HCT116 (cell line): ENCODE measurements at regions not wholly inside any gene's neighbourhood (a gene's known extent, or its start where the extent isn't known, plus 50 kb on each side); places are given as distances from the start of the nearest gene placed in this dataset.
"Not testable (repeated sequence)": the region's sequence is repeated elsewhere in the genome, so short reads cannot be mapped to it uniquely, and the experiment has no call there.

Source experiments
- ATAC-seq: fragments of 200-7000 bp; cut with Tn5 transposase; 2 replicates; pipeline ENCODE4 v1.9.1; 2020; ENCODE audit warnings: mild to moderate bottlenecking, moderate library complexity
- BruUV-seq: library from RNA; stranded (reverse); fragments of 400-500 nt; replicated peaks from 2 replicates; lab custom pipeline; 2021; lab: Mats Ljungman, UMichigan
- CTCF ChIA-PET: fragments of 300-600 bp; sonication (Branson Sonifier 250); formaldehyde crosslinking; loops from one replicate; lab custom pipeline; 2021; ENCODE audit warnings: antibody characterized with exemption; lab: Charles Lee
- POLR2A ChIA-PET: fragments of 300-600, 350-600 bp; sonication (Branson Sonifier 250); formaldehyde crosslinking; loops from one replicate; lab custom pipeline; 2021; ENCODE audit warnings: antibody characterized with exemption; lab: Charles Lee
- RAD21 ChIA-PET, 2 experiments: fragments of 300-600 bp; sonication (Branson Sonifier 250); formaldehyde crosslinking; loops; one replicate each; lab custom pipeline; 2023; ENCODE audit warnings: low total read pairs in 2 of 2; ENCODE audit not compliant: uncharacterized antibody in 2 of 2, unreplicated experiment in 2 of 2, low non-redundant PET in 1 of 2; lab: Charles Lee
- DNase-seq: peaks from one replicate; pipeline ENCODE4 v3.0.0-alpha.2; 2010; ENCODE audit warnings: low read depth, low spot score
- H2AFZ ChIP-seq: fragments of 200-600 bp; shearing (Covaris generic), sonication (generic); 2 replicates; pipeline ENCODE4 v1.6.1; 2017; ENCODE audit warnings: low read depth, mixed run types, mixed read lengths, antibody characterized with exemption, low read length; ENCODE audit not compliant: poor library complexity, severe bottlenecking
- H3K27ac ChIP-seq: 2 replicates; pipeline ENCODE4 v1.5.1; 2012; ENCODE audit warnings: low read depth, low read length
- H3K27me3 ChIP-seq: fragments of 200-600 bp; sonication (generic); 2 replicates; pipeline ENCODE4 v1.6.1; 2016; ENCODE audit warnings: mixed run types, low read length, mixed read lengths; ENCODE audit not compliant: insufficient read depth
- H3K36me3 ChIP-seq, 2 experiments: fragments of 200-500 bp in 1 of 2; fragments of 200-600 bp in 1 of 2; sonication (Bioruptor generic) in 1 of 2; sonication (generic) in 1 of 2; 2 replicates each; pipeline versions ENCODE4 v1.5.1 to v1.6.1; 2014 to 2016; ENCODE audit warnings: low read length in 2 of 2, inconsistent platforms in 1 of 2, mixed read lengths in 1 of 2, mixed run types in 1 of 2; ENCODE audit not compliant: insufficient read depth in 2 of 2, control insufficient read depth in 1 of 2
- H3K4me1 ChIP-seq, 2 experiments: fragments of 200-600 bp in 1 of 2; sonication (generic) in 1 of 2; 2 replicates each; pipeline versions ENCODE4 v1.5.1 to v1.6.1; 2012 to 2017; ENCODE audit warnings: low read length in 2 of 2, inconsistent platforms in 1 of 2, mild to moderate bottlenecking in 1 of 2, mixed read lengths in 1 of 2, mixed run types in 1 of 2, moderate library complexity in 1 of 2; ENCODE audit not compliant: insufficient read depth in 2 of 2, control insufficient read depth in 1 of 2
- H3K4me2 ChIP-seq: fragments of 200-600 bp; sonication (generic); 2 replicates; pipeline ENCODE4 v1.6.1; 2017; ENCODE audit warnings: mixed run types, low read length, mixed read lengths
- H3K4me3 ChIP-seq, 2 experiments: fragments of 200-600 bp in 1 of 2; sonication (generic) in 1 of 2; replicated peaks in 1 of 2; 2 replicates each; pipeline ENCODE4 v1.5.1; 2011 to 2016; ENCODE audit warnings: low read length in 2 of 2, control low read depth in 1 of 2, low read depth in 1 of 2, mild to moderate bottlenecking in 1 of 2, mixed read lengths in 1 of 2, mixed run types in 1 of 2
- H3K79me2 ChIP-seq: fragments of 200-600 bp; sonication (generic); 2 replicates; pipeline ENCODE4 v1.6.1; 2017; ENCODE audit warnings: mild to moderate bottlenecking, mixed run types, low read length, moderate library complexity, mixed read lengths; ENCODE audit not compliant: insufficient read depth
- H3K9ac ChIP-seq: fragments of 200-600 bp; sonication (generic); 2 replicates; pipeline ENCODE4 v1.6.1; 2016; ENCODE audit warnings: low read length, mixed read lengths
- H3K9me2 ChIP-seq: fragments of 200-600 bp; sonication (generic), shearing (Covaris generic); 2 replicates; pipeline ENCODE4 v1.6.1; 2017; ENCODE audit warnings: mixed run types, mild to moderate bottlenecking, moderate library complexity; ENCODE audit not compliant: insufficient read depth
- H3K9me3 ChIP-seq, 2 experiments: fragments of 200-500 bp in 1 of 2; fragments of 200-600 bp in 1 of 2; sonication (Bioruptor generic) in 1 of 2; sonication (generic) in 1 of 2; 2 replicates each; pipeline ENCODE4 v1.6.1; 2014 to 2017; ENCODE audit warnings: low read length in 2 of 2, mixed read lengths in 2 of 2, inconsistent platforms in 1 of 2, low read depth in 1 of 2, mild to moderate bottlenecking in 1 of 2, mixed run types in 1 of 2, moderate library complexity in 1 of 2; ENCODE audit not compliant: control insufficient read depth in 1 of 2, insufficient read depth in 1 of 2
- H4K20me1 ChIP-seq: fragments of 200-600 bp; sonication (generic), shearing (Covaris generic); 2 replicates; pipeline ENCODE4 v1.6.1; 2017; ENCODE audit warnings: mixed run types, mild to moderate bottlenecking, moderate library complexity; ENCODE audit not compliant: insufficient read depth
- CEBPB ChIP-seq: IDR thresholded peaks from 2 replicates; pipeline ENCODE4 v1.6.1; 2012; ENCODE audit warnings: low read depth
- POLR2AphosphoS5 ChIP-seq: IDR thresholded peaks from 2 replicates; pipeline ENCODE4 v1.6.1; 2011; ENCODE audit warnings: mild to moderate bottlenecking, low read depth, low read length, moderate library complexity
- ZFX ChIP-seq: fragments of 450-650 bp; IDR thresholded peaks from 2 replicates; pipeline ENCODE4 v1.6.1; 2017
- intact Hi-C: fragments of 100-400 bp; cut with micrococcal nuclease; formaldehyde crosslinking; loops from 2 replicates; pipeline ENCODE4 v1.10.0; 2022
- TF ChIP-seq, protein P1 (sequence below): IDR thresholded peaks from 2 replicates; pipeline ENCODE4 v1.6.1; 2012

DNA sequence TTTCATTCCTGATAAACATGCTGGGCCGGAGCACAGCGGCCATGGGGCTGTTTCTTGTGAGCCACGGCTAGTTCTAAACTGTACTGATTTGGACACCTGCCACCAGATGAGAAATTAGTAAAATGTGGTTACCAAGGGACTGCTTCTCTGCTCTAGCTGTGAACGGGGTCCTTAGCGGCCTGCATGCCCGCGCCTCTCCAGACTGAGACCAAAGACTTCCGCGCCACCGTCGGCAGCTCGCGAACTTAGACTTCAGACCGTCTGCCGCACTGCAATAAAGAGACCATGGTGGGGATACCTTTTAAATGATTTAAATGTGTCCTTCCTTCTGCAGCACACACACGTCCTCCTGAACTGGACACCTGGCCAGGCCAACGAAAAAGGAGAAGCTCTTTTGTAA is 116.4 kb downstream of the BMS1 start:
- no peaks in the 10 kb centered on the region for H3K36me3 ChIP-seq
- H3K9ac ChIP-seq: no peak overlapping the region
- no peak overlapping the region for H3K4me2 ChIP-seq
- no peak overlapping the region for H3K4me3 ChIP-seq
- H3K79me2 ChIP-seq: no peaks in the 10 kb centered on the region
- ATAC-seq (no peak), DNase-seq (no peak)
- no peak for TF ChIP-seq ZFX
- no peak for TF ChIP-seq CEBPB
- TF ChIP-seq, protein P1, sequence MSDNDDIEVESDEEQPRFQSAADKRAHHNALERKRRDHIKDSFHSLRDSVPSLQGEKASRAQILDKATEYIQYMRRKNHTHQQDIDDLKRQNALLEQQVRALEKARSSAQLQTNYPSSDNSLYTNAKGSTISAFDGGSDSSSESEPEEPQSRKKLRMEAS: no peak
- TF ChIP-seq POLR2AphosphoS5: no peak
- H2AFZ ChIP-seq: no peak overlapping the region
- H3K9me2 ChIP-seq: no peaks in the 10 kb centered on the region
- H3K27ac ChIP-seq: no peak overlapping the region
- no peaks in the 10 kb centered on the region for H3K27me3 ChIP-seq
- POLR2A ChIA-PET: no interaction called here
- intact Hi-C loops: no loop called here
- RAD21 ChIA-PET: no interaction called here
- H3K4me1 ChIP-seq: no peaks in the 10 kb centered on the region
- CTCF ChIA-PET: no interaction called here
- H4K20me1 ChIP-seq: no peaks in the 10 kb centered on the region
- no TSS peak for BruUV-seq
- H3K9me3 ChIP-seq: no peaks in the 10 kb centered on the region

DNA sequence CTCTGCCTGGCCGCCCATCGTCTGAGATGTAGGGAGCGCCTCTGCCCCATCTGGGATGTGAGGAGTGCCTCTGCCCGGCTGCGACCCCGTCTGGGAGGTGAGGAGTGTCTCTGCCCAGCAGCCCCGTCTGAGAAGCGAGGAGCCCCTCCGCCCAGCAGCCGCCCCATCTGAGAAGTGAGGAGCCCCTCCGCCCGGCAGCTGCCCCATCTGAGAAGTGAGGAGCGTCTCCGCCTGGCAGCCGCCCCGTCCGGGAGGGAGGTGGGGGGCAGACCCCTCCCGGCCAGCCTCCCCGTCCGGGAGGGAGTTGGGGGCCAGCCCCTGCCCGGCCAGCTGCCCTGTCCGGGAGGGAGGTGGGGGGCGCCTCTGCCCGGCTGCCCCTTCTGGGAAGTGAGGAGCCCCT is 117.8 kb downstream of the BMS1 start:
- intact Hi-C loops, H3K4me1 ChIP-seq, RAD21 ChIA-PET, H3K4me2 ChIP-seq, DNase-seq, H4K20me1 ChIP-seq, H3K9me3 ChIP-seq, CTCF ChIA-PET, H2AFZ ChIP-seq, H3K27ac ChIP-seq, H3K4me3 ChIP-seq, H3K9ac ChIP-seq, H3K9me2 ChIP-seq, H3K27me3 ChIP-seq, H3K36me3 ChIP-seq, ATAC-seq, POLR2A ChIA-PET, BruUV-seq, H3K79me2 ChIP-seq: not testable (repeated sequence)
